SH-SY5Y (cell line): ENCODE measurements at regions not wholly inside any gene's neighbourhood (a gene's known extent, or its start where the extent isn't known, plus 50 kb on each side); places are given as distances from the start of the nearest gene placed in this dataset.

ENCODE experiments used
- GATA2 ChIP-seq: IDR thresholded peaks from 2 replicates; pipeline ENCODE4 v1.6.1; 2011; ENCODE audit warnings: mild to moderate bottlenecking, low read depth, low read length
- GATA3 ChIP-seq: IDR thresholded peaks from 2 replicates; pipeline ENCODE4 v1.6.1; 2011; ENCODE audit warnings: low read depth, mild to moderate bottlenecking, low read length, moderate library complexity

- TF ChIP-seq GATA3 (no peak), GATA2 (no peak)
These were observed 85.0 kb downstream of the INHBB start for GRCh38 chr2:120430957-120431356.
